Prostate gland (tissue), 2 donors: ENCODE measurements at regions not wholly inside any gene's neighbourhood (a gene's known extent, or its start where the extent isn't known, plus 50 kb on each side); places are given as distances from the start of the nearest gene placed in this dataset.

Experiments used
- CTCF ChIP-seq, 4 experiments: fragments of 200-600 bp in 2 of 4; fragments of 450-650 bp in 2 of 4; sonication (generic) in 2 of 4; IDR thresholded peaks; 1 replicate in 3 of 4; 2 replicates in 1 of 4; pipeline ENCODE4 v1.5.1; 2016 to 2019; ENCODE audit warnings: antibody characterized with exemption in 4 of 4, mild to moderate bottlenecking in 2 of 4, moderate library complexity in 2 of 4
- POLR2A ChIP-seq: fragments of 450-650 bp; IDR thresholded peaks from one replicate; pipeline ENCODE4 v1.6.1; 2016; ENCODE audit warnings: antibody characterized with exemption, mild to moderate bottlenecking

- TF ChIP-seq CTCF (IDR thresholded peaks at IDR 0.05) (no peak), POLR2A (no peak)
Measured at GRCh38 chr4:19508442-19508841, 743.3 kb upstream of the SLIT2 start.
